Calu3 (cell line): ENCODE measurements at regions not wholly inside any gene's neighbourhood (a gene's known extent, or its start where the extent isn't known, plus 50 kb on each side); places are given as distances from the start of the nearest gene placed in this dataset.

Experiments used
- BruUV-seq: library from RNA; stranded (reverse); fragments of 400-500 nt; replicated peaks from 2 replicates; lab custom pipeline; 2021; lab: Mats Ljungman, UMichigan
- CTCF ChIA-PET: fragments of 300-600 bp; sonication (Branson Sonifier 250); formaldehyde crosslinking; loops from one replicate; lab custom pipeline; 2022; ENCODE audit warnings: antibody characterized with exemption; lab: Charles Lee
- DNase-seq: peaks from one replicate; pipeline ENCODE4 v3.0.0; 2022
- H3K27ac Mint-ChIP-seq: one replicate; pipeline ENCODE4 v1.8.0; 2022; ENCODE audit warnings: mixed read lengths; ENCODE audit not compliant: unreplicated experiment
- H3K27me3 Mint-ChIP-seq: one replicate; pipeline ENCODE4 v1.8.0; 2022; ENCODE audit warnings: mixed read lengths; ENCODE audit not compliant: unreplicated experiment
- H3K36me3 Mint-ChIP-seq: one replicate; pipeline ENCODE4 v1.8.0; 2022; ENCODE audit warnings: mild to moderate bottlenecking, moderate library complexity, mixed read lengths; ENCODE audit not compliant: insufficient read depth, unreplicated experiment
- H3K4me1 Mint-ChIP-seq: one replicate; pipeline ENCODE4 v1.8.0; 2022; ENCODE audit warnings: mild to moderate bottlenecking, low read depth, mixed read lengths; ENCODE audit not compliant: unreplicated experiment
- H3K4me3 Mint-ChIP-seq: one replicate; pipeline ENCODE4 v1.8.0; 2022; ENCODE audit warnings: mild to moderate bottlenecking, low read depth, moderate library complexity, mixed read lengths; ENCODE audit not compliant: unreplicated experiment
- H3K9me3 Mint-ChIP-seq: one replicate; pipeline ENCODE4 v1.8.0; 2022; ENCODE audit warnings: low read depth, mixed read lengths; ENCODE audit not compliant: unreplicated experiment
- CTCF ChIP-seq: fragments of 200-600 bp; IDR thresholded peaks from one replicate; pipeline ENCODE4 v1.8.0; 2022; ENCODE audit warnings: antibody characterized with exemption; ENCODE audit not compliant: unreplicated experiment
- intact Hi-C: fragments of 100-400 bp; cut with micrococcal nuclease; formaldehyde crosslinking; loops from one replicate; pipeline ENCODE4 v1.10.0; 2022; ENCODE audit not compliant: unreplicated experiment

- H3K27ac Mint-ChIP-seq, result no peak overlapping the region
- no TSS peak for BruUV-seq
- intact Hi-C loops, result no loop called here
- no peaks in the 10 kb centered on the region for H3K27me3 Mint-ChIP-seq
- no peak for TF ChIP-seq CTCF
- no peak overlapping the region for H3K4me3 Mint-ChIP-seq
- peaks cover 6% of the 10 kb centered on the region for H3K9me3 Mint-ChIP-seq
- DNase-seq, result no peak
- H3K4me1 Mint-ChIP-seq, result peaks cover 13% of the 10 kb centered on the region
- no peaks in the 10 kb centered on the region for H3K36me3 Mint-ChIP-seq
- CTCF ChIA-PET, result interaction anchor here (0.7 kb wide), 1 partner anchor 725 kb away, joined by 4 read pairs; no protein-coding TSS in a partner anchor
Observed at GRCh38 chr12:75585330-75585729, 73.9 kb upstream of the KRR1 start.

GRCh38 chr12:75583355-75583754, 71.9 kb upstream of the KRR1 start:
- CTCF ChIA-PET, result no interaction called here
- H3K4me1 Mint-ChIP-seq, result peaks cover 26% of the 10 kb centered on the region

GRCh38 chr12:75581515-75581914, 70.1 kb upstream of the KRR1 start:
- Mint-ChIP-seq H3K27ac (no peak overlapping the region), H3K4me3 (no peak overlapping the region), H3K9me3 (no peaks in the 10 kb centered on the region), H3K27me3 (no peaks in the 10 kb centered on the region), H3K36me3 (no peaks in the 10 kb centered on the region), H3K4me1 (peaks cover 31% of the 10 kb centered on the region)
- DNase-seq, result no peak
- intact Hi-C loops, result no loop called here
- no TSS peak for BruUV-seq
- CTCF ChIA-PET, result no interaction called here
- no peak for TF ChIP-seq CTCF

More at GRCh38 chr12:75583355-75583754, 71.9 kb upstream of the KRR1 start:
- Mint-ChIP-seq H3K27ac (no peak overlapping the region), H3K27me3 (no peaks in the 10 kb centered on the region), H3K36me3 (no peaks in the 10 kb centered on the region), H3K4me3 (no peak overlapping the region), H3K9me3 (peaks cover 2% of the 10 kb centered on the region)
- no peak for DNase-seq
- intact Hi-C loops, result no loop called here
- BruUV-seq, result no TSS peak
- no peak for TF ChIP-seq CTCF

- Mint-ChIP-seq H3K9me3 (peaks cover 2% of the 10 kb centered on the region), H3K4me3 (no peak overlapping the region), H3K27me3 (no peaks in the 10 kb centered on the region), H3K4me1 (peaks cover 18% of the 10 kb centered on the region), H3K27ac (no peak overlapping the region), H3K36me3 (no peaks in the 10 kb centered on the region)
- no TSS peak for BruUV-seq
- DNase-seq, result no peak
- TF ChIP-seq CTCF, result no peak
- CTCF ChIA-PET, result no interaction called here
- intact Hi-C loops, result no loop called here
Observed at GRCh38 chr12:75579552-75579951, 68.1 kb upstream of the KRR1 start.
